GM19238 (cell line): ENCODE measurements at regions not wholly inside any gene's neighbourhood (a gene's known extent, or its start where the extent isn't known, plus 50 kb on each side); places are given as distances from the start of the nearest gene placed in this dataset.

Experiments
- DNase-seq: peaks from one replicate; pipeline ENCODE4 v3.0.0; 2011; ENCODE audit warnings: low spot score; ENCODE audit not compliant: insufficient read length

DNA sequence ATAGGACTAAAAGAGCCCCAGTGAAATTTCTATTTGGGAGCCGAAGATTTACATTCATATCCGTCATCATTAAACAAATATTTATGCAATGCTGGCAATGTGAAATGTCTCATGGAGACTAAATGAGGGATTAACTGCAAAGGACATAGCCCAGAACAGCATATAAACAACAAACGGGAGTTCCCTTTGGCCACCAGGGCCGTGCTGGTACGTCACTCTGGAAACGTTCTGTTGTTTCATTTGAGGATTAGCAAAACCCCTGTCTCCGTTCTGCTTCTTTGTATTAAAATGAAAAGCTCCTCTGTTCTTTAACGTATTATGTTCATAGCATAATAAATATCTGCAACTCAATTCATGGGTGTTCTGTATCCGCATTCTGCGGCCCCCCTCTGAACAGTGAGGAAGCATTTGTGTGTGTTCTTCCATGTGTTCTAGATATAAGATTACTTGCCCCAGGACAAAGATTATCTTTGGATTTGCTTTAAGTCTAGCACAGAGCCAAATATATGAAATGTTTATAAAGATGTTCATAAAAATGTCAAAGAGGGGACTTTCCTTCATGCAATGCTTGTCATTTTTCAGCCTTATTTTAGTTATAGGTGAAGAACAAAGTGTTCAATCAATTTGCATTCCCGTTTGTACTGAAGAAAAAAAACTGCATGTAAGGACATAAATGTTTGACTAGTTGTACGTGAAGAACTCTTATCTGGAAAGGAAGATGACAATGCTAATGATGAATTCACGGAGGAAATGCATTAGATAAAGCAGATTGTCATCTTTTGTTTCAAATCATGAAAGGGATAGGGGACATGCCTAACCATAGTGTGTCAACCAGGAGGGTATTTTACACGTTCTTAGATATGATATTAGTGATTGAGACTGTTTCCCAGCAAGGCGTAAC, 90.0 kb upstream of the TNFAIP3 start:
- no peak for DNase-seq

DNA sequence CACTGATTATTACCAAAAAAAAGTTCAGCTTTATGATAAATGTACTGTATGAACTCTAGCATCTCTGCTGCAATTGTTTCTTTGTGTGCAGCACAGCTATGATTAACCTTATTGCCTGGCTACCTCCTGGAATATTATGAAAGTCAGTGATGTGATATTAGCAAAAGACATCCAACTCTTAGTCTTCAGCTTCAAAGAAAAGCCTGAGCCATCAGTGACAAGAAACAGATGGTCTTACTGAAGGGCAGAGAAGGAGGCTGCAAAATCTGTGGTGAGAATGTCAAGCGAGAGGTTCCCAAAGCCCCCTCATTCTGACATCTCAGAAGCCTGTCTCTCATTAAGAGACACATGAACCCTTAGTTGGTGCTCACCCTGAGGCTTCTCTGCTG, 89.4 kb upstream of the TNFAIP3 start:
- DNase-seq: no peak

DNA sequence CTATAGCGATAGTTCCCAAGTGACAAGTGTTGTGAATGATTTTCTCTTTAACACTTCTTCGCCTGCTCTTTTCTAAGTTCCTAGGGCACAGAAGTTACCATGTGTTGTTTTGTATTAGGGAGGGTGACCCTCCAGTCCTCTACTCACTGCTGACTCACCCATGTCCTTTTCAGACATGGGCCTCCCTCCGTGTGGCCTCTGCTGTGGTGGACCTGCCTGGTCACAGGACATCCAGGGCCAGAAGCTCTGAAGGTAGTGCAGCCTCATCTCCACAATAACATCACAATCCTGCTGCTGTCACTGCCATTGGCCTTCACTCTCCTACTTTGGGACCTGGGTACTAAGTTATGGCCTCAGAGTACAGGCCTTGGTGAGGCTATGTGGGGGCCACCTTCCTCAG, 87.1 kb upstream of the TNFAIP3 start:
- DNase-seq: no peak

DNA sequence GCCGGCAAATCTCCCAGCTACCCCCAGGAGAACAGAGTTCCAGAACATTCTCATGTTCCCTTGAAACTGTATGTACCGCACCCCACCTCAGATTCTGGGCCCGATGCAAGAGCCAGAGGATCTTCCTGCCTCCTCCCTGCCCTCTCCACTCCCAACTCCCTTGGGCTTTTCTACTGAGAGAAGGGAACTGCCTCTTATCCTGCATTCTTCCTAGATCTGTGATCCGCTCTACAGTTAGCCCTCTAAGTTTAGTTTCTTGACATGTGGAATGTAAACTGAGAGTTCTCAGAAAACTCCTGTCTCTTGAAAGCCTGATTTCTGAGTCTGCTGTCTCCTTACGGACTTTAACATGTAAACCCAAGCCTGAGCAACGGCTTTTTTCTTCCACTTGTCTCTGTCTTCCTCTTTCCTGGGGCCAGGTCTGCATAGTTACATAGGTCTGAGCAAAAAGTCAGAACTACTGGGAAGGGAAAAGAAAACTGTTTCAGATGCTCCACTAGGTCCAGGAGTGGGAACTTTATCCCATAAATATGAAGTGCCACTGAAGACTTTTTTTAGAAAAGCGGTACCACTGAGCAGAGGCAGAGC, 86.5 kb upstream of the TNFAIP3 start:
- no peak for DNase-seq

DNA sequence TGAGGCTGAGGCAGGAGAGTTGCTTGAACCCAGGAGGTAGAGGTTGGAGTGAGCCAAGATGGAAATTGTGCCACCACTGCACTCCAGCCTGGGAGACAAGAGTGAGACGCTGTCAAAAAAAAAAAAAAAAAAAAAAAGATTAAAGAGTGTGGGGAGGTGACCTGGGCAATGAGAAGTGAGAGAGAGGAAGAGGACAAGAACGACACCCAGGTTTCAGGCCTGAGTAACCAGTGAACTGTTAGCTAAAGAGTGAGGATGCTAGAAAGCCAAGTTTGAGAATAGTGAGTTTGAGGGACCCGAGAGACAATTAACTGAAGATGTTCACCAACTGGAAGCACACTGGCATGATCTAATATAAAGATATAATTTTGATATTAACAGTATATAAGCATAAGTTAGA, 85.4 kb upstream of the TNFAIP3 start:
- DNase-seq: no peak

DNA sequence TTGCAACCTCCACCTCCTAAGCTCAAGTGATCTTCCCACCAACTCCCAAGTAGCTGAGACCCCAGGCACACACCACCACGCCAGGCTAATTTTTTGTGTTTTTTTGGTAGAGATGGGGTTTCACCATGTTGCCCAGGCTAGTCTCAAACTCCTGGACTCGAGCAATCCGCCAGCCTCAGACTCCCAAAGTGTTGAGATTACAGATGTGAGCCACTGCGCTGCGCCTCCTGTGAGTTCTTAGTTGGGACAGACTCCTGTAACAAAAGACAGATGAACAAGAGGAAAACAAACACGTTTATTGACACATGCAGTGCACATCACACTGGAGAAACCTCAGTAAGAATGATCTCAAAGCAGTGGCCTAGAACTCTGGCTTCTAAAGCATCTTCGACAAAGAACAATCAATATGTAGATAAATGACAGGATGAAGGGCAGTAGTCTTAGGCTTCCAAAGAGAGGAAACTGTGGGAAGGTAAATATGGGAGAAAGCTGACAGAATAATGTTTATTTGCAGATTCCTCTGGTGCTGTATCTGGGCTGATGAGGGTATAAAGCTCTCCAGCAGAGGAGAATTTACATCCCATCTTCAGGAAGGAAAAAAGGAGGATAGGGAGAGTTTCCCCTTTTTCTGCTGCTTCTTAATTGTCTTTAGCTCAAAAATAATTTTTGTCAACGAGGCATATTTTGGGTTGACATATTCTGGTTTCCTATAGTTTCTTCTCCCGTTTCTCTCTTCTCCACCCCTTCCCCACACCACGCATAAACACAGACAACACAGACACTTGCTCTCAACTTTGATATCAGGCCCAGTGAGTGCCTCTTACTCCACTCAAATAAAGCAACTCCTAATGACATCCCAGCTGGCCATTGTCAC, 84.7 kb upstream of the TNFAIP3 start:
- DNase-seq: no peak

DNA sequence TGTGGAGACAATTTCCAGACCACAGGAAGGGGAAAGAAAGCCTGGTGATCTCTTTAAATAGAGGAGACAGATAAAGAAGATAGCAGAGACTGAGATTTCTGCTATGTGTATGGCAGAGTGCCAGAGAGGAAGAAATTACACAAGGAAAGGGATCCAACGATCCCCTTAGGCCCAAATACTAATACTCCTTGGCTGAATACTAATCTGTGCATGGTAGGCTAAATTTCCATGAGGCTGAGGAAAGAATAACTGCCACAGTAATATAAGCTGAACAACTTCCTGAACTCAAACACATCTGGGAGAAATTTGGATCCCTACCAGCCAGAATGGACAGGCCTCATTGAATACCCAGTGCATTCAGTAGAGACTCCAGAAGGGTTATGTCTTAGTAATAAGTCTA, 83.3 kb upstream of the TNFAIP3 start:
- no peak for DNase-seq

DNA sequence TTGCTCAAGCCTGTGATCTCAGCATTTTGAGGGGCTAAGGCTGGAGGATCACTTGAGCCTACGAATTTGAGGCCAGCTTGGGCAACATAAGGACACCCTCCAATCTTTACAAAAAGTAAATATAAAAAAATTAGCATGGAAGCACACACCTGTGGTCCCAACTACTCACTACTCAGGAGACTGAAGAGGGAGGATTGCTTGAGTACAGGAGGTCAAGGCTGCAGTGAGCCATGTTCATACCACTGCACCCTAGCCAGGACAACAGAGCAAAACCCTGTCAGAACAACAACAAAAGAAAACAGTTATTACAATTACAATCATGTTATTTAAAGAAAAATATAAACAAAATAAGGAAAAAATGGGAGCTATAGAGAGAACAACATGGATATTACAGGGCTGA, 82.5 kb upstream of the TNFAIP3 start:
- no peak for DNase-seq

DNA sequence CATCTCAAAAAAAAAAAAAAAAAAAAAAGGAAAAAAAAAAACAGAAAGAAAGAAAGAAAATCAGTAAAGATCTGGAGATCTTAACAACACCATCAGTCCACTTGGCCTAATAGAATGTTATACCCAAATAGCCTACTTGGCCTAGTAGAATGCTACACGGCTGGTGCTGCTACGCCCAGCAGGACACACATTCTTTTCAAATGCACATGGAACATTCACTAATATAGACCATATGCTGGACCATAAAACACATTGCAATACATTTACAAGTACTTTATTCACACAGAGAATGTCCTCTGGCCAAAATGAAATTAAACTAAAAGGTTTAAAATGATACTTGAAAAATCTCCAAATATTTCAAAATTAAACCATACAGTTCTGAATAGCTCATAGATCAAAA, 80.0 kb upstream of the TNFAIP3 start:
- DNase-seq: no peak

DNA sequence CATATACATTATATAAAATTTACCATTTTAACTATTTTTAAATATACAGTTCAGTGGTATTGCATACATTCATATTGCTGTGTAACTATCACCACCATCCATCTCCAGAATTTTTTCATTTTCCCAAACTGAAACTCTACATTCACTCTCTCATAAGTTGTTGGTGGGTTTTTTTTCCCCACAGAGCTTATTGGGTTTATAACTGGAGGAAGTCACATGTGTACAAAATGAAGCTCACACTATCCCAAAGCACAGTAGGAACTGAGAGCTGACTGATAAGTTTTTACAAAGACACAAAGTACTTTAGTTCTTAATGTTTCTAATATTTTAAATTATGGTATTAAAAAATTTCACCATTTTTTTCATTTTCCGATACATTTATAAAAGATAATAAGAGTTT, 78.8 kb upstream of the TNFAIP3 start:
- DNase-seq: no peak

DNA sequence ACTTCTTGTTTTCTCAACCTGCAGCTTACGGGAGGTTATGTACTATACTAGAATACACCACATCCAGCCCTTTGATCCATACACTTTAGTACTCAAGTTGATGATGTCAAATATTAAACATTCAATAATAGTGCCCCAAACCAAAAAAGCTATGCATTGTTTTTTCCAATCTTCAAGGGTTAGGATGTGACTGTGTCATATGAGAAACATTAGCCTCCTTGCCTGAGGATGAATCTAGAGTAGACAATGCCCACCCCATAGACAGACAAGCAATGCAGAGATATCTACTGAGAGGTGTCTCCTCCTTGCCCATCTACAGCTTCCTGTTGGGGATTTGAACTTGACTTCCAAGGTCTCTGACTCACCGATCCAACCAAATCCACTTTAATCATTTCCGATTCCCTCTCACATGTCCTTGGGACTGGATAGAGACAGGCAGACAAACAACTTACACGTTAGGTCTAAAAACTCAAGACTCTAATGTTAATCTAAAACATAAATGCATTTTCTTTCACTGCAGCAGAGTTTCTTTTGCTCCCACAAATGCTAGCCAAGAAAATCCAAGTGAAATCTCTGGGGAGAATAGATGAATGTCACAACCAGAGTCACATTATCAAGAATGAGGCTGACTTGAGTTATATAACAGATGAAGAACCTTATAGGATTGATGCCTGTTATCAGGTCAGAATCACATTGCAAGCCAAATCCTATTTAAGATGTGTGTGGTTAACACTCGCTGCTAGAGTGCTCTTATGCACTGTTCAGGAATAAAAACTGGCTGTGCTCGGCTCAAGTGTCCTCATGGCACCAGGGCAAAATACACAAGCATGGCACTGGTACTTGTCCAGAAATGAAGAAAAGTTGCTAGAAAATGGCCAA, 75.5 kb upstream of the TNFAIP3 start:
- no peak for DNase-seq

DNA sequence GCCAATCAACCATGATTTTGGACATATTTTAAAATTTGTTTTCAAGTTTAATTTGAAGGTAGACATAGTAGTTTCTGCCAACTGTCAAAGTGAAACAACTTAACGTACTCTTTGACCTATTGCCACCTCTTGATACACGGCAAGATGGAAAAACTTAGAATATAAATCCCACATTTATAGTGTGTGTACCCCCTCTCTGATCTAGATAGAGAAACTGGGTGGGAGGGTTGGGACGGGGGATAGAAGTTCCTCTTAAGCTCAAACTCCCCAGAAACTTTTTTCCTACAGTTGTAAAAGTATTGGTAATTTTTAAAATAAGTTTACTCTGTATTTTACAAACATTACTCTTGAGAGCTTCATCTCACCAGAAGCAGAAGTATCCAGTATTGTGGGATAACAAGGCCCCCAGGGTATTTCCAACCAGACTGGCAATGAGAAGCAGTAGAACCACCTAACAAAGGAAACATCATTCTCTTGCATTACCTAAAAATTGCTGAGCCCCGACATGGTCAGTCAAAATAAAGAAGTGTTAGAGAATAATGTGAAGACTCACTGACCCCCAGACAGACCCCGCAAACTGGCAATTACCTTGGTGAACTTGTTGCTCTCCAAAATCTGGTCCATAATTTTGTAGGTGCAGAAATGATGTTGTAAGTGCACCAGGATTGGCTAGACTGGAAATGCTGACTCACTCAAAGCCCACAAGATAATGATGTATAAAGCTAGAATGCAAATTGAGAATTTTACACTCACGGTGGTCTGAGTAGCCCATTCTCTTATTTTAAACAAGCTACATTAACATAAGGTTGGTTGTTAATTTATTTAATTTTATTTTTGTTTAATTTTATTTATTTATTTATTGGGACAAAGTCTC, 74.7 kb upstream of the TNFAIP3 start:
- DNase-seq: no peak

DNA sequence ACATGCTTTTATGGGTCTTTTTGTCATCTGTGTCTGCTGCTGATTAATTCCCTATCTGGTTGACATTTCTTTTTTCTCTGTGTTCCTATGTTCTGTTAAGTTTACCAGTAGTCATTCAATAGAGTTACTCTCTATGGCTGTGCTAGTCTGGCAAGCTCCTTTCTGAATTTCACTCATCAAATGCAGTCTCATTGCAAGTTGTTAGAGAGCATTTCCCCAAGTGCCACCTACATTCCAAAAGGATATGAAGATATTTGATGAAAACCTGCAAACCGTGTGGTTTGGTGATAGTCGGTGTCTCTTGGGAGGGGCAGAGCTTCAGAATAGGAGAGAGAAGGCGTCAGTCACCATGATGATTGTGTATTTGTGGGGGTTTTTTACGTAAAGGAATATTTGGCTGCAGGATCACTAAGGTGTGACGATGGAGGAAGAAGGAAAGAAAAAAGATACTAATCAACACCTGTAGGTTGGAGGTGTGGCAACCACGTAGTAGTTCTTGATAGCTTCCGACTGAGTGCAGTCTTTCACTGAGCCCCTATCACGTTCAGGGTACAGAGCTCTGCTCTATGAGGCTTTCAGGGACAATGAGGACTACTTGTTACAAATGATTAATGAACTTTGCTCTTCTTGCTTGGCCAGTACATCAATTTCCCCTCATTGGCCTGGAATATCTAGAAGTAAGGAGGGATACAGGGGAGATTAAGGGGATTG, 73.1 kb upstream of the TNFAIP3 start:
- no peak for DNase-seq

DNA sequence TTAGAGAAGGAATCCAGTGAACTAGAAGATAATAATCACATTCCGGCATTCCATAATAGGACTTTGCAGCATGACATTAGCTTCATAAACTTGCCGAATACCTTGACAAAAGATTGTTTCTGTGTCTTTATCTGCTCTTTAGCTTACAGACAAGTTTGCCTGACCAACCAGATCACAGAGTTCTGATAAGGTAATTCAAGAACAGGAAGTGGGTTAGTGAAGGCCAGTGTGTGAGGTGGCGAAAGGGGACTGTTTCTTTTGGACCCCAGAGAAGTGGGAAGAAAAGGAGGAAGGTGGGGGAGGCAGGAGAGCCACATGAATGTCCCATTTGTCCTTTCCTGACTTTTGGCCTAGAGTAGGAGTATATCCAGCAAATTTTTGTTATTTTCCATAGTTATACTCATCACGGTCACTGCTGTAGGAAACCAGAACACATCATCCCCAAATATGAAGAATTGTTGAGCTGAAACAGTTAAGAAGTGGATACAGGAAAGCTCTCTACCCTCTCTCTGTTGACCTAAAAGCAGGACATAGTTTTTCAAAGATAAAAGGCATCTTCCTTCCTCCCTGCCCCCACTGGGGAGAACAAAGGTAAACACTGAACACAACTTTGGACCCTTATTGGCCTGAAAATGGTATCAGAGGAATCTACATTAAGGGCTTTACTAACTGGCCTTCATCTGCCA, 72.4 kb upstream of the TNFAIP3 start:
- DNase-seq: no peak

DNA sequence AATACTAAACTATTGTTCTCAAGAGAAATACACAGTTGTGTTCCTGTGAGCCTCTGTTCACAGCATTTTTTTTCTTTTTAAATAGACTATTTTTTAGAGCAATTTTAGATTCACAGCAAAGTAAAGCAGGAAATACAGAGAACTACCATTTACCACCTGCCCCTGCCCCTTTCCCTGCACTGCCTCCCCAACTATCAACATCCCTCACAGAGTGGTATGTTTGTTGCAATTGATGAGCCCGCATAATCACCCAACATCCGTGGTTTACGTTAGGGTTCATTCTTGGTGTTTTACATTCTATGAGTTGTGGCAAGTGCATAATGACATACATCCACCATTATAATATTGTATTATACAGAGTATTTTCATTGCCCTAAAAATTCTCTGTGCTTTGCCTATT, 71.6 kb upstream of the TNFAIP3 start:
- no peak for DNase-seq

DNA sequence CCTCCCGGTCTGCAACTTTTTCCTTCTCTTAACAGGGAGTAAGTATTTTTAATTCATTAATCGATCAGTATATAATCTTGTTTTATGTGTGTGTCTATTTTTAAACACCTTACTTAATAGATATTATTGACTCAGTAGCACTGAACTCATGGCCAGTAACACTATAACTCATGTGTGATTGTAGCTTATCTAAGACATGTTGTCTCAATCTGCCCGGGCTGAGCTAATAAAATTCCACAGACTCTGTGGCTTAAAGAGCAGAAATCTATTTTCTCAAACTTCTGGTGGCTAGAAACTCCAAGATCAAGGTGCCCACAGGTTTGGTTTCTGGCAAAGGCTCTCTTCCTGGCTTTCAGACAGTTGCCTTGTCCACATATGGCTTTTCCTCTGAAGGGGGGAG, 68.8 kb upstream of the TNFAIP3 start:
- DNase-seq: no peak

DNA sequence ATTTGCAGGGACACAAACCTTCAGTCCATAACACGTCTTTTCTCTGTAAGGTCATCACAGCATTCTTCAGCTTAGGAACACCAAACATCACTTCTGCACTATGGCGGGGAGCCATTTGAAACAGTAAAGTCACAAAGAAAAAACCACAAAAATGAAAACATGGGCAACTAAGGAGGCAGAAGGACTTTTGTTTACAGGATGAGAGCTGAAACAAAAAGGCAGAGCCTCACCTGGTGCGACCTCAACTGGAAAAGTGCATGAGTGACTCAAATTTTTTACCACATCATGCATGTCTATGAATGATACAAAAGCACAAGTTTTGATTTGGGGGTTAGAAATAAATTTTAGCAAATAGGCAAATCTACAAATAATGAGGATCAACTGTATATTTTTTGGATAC, 68.2 kb upstream of the TNFAIP3 start:
- DNase-seq: no peak

DNA sequence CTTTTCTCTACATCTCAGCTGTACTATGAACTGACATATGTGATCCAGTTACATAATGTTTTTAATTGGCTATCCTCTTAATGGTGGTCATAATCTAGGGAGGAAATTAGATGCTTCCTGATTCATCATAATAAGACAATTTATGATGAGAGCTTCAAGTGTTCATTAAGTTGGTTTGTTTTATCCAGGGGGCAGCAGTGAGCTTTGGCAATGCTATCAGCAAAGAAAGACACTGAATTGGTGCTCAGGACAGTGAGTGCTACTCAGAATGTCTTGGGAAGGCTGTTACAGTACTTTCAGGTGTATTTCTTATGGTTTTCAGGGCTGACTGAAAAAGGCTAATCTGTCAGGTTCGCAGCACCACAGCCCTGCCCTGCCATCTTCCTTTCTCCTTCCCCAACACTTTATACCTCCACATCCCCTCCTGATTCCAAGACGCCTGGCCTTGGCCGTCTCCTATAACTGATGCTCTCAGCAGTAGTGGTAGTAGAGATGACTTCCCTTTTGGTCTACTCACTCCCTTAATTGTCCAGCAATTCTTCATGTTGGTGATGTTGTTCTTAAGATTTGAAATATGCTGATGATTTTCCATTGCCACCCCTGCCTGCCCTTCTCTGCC, 67.0 kb upstream of the TNFAIP3 start:
- no peak for DNase-seq

DNA sequence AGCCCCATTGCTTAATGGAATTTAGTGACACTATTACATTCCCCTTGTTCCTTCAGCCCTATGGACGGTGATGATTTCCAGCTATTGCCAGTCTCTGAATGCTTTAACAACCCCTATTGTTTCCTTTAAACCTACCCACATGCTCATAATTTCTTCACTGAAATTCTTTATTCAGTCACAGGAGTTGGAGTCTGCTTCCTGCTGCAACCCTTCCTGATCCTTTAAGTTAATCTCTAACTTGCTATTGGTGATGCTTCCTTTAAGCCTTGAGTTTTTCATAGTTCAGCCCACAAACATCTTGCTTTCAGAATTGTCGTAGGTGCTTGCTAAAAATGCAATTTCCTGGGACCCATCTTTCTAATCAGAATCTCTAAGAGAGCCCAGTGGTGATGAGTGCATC, 66.3 kb upstream of the TNFAIP3 start:
- no peak for DNase-seq
